ENCODE measurements at regions not wholly inside any gene's neighbourhood (a gene's known extent, or its start where the extent isn't known, plus 50 kb on each side); places are given as distances from the start of the nearest gene placed in this dataset.

DNA sequence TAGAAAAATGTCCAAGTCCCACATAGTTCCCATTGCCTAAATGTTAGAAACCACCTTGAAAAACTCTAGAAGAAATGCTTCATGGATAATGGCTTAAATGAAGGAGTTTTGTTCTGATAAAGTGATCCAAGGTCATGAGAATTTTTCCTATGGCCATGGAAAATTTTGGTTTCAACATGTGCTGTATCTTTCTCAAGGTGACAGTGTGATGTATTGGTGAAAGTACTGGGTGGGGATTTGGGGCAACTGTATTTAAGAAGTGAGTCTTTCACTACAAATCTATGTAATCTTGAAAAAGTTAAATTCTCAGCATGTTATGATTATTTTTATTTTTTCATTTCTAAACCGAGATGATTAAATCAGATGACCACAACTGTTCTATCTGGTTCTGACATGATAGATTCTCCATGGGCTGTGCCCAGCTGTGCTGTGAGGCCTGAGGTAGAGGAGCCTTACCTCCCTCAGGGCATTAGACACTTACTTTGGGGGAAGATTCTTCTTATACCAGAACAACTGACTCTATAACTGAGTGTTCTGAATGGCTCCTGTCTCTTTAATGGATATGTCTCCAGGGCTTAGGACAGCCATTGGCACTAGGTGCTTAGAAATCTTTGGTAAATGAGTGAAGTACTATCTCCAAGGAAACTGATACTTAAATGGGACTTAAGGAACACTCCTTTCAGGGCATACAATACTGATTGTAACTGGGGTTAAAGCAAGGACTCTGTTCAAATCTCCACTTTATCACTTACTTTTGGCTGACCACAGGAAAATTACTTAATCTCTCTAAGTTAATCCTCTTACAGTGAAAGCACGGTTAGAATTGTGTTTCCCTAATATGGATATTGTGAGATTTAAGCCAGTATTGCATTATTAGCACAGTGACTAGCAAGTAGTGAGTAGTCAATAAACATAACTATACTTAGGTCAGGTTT, 397.4 kb upstream of the MEF2C start:
- TF ChIP-seq, protein P1, sequence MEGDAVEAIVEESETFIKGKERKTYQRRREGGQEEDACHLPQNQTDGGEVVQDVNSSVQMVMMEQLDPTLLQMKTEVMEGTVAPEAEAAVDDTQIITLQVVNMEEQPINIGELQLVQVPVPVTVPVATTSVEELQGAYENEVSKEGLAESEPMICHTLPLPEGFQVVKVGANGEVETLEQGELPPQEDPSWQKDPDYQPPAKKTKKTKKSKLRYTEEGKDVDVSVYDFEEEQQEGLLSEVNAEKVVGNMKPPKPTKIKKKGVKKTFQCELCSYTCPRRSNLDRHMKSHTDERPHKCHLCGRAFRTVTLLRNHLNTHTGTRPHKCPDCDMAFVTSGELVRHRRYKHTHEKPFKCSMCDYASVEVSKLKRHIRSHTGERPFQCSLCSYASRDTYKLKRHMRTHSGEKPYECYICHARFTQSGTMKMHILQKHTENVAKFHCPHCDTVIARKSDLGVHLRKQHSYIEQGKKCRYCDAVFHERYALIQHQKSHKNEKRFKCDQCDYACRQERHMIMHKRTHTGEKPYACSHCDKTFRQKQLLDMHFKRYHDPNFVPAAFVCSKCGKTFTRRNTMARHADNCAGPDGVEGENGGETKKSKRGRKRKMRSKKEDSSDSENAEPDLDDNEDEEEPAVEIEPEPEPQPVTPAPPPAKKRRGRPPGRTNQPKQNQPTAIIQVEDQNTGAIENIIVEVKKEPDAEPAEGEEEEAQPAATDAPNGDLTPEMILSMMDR (IDR thresholded peaks at IDR 0.05), result no peak
- no peak for TF ChIP-seq POLR2A (IDR thresholded peaks at IDR 0.05)
